Calu3 (cell line): ENCODE measurements at regions not wholly inside any gene's neighbourhood (a gene's known extent, or its start where the extent isn't known, plus 50 kb on each side); places are given as distances from the start of the nearest gene placed in this dataset.

Experiments used
- BruUV-seq: library from RNA; stranded (reverse); fragments of 400-500 nt; replicated peaks from 2 replicates; lab custom pipeline; 2021; lab: Mats Ljungman, UMichigan
- CTCF ChIA-PET: fragments of 300-600 bp; sonication (Branson Sonifier 250); formaldehyde crosslinking; loops from one replicate; lab custom pipeline; 2022; ENCODE audit warnings: antibody characterized with exemption; lab: Charles Lee
- DNase-seq: peaks from one replicate; pipeline ENCODE4 v3.0.0; 2022
- H3K27ac Mint-ChIP-seq: one replicate; pipeline ENCODE4 v1.8.0; 2022; ENCODE audit warnings: mixed read lengths; ENCODE audit not compliant: unreplicated experiment
- H3K27me3 Mint-ChIP-seq: one replicate; pipeline ENCODE4 v1.8.0; 2022; ENCODE audit warnings: mixed read lengths; ENCODE audit not compliant: unreplicated experiment
- H3K36me3 Mint-ChIP-seq: one replicate; pipeline ENCODE4 v1.8.0; 2022; ENCODE audit warnings: mild to moderate bottlenecking, moderate library complexity, mixed read lengths; ENCODE audit not compliant: insufficient read depth, unreplicated experiment
- H3K4me1 Mint-ChIP-seq: one replicate; pipeline ENCODE4 v1.8.0; 2022; ENCODE audit warnings: mild to moderate bottlenecking, low read depth, mixed read lengths; ENCODE audit not compliant: unreplicated experiment
- H3K4me3 Mint-ChIP-seq: one replicate; pipeline ENCODE4 v1.8.0; 2022; ENCODE audit warnings: mild to moderate bottlenecking, low read depth, moderate library complexity, mixed read lengths; ENCODE audit not compliant: unreplicated experiment
- H3K9me3 Mint-ChIP-seq: one replicate; pipeline ENCODE4 v1.8.0; 2022; ENCODE audit warnings: low read depth, mixed read lengths; ENCODE audit not compliant: unreplicated experiment
- intact Hi-C: fragments of 100-400 bp; cut with micrococcal nuclease; formaldehyde crosslinking; loops from one replicate; pipeline ENCODE4 v1.10.0; 2022; ENCODE audit not compliant: unreplicated experiment
- TF ChIP-seq, protein P1 (sequence below): fragments of 200-600 bp; IDR thresholded peaks from one replicate; pipeline ENCODE4 v1.8.0; 2022; ENCODE audit warnings: antibody characterized with exemption; ENCODE audit not compliant: unreplicated experiment

DNA sequence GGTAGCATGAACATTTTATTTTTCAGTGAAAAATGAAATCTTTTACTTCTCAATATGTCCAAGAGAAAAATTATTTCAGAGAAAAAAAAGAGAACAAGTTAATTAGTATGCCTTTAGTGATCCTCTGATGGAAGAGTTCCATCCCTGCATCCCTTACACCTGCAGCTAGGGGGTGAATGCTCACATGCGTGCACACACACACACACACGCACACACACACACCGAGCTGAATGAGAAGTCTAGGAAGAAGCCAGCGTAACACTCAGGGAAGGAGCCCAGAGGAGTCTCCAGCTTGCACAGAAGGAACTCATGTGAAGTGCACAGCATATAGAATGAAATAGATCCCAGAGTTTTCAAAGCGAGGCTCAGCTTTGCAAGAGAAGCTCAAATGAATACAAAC, 510.5 kb downstream of the IRS2 start:
- no peak overlapping the region for H3K27ac Mint-ChIP-seq
- H3K4me3 Mint-ChIP-seq: no peak overlapping the region
- H3K36me3 Mint-ChIP-seq: peaks cover 5% of the 10 kb centered on the region
- H3K4me1 Mint-ChIP-seq: no peaks in the 10 kb centered on the region
- H3K9me3 Mint-ChIP-seq: no peaks in the 10 kb centered on the region
- no peaks in the 10 kb centered on the region for H3K27me3 Mint-ChIP-seq
- CTCF ChIA-PET: no interaction called here
- TF ChIP-seq, protein P1, sequence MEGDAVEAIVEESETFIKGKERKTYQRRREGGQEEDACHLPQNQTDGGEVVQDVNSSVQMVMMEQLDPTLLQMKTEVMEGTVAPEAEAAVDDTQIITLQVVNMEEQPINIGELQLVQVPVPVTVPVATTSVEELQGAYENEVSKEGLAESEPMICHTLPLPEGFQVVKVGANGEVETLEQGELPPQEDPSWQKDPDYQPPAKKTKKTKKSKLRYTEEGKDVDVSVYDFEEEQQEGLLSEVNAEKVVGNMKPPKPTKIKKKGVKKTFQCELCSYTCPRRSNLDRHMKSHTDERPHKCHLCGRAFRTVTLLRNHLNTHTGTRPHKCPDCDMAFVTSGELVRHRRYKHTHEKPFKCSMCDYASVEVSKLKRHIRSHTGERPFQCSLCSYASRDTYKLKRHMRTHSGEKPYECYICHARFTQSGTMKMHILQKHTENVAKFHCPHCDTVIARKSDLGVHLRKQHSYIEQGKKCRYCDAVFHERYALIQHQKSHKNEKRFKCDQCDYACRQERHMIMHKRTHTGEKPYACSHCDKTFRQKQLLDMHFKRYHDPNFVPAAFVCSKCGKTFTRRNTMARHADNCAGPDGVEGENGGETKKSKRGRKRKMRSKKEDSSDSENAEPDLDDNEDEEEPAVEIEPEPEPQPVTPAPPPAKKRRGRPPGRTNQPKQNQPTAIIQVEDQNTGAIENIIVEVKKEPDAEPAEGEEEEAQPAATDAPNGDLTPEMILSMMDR: no peak
- no TSS peak for BruUV-seq
- DNase-seq: peak; percentile 13
- intact Hi-C loops: no loop called here

DNA sequence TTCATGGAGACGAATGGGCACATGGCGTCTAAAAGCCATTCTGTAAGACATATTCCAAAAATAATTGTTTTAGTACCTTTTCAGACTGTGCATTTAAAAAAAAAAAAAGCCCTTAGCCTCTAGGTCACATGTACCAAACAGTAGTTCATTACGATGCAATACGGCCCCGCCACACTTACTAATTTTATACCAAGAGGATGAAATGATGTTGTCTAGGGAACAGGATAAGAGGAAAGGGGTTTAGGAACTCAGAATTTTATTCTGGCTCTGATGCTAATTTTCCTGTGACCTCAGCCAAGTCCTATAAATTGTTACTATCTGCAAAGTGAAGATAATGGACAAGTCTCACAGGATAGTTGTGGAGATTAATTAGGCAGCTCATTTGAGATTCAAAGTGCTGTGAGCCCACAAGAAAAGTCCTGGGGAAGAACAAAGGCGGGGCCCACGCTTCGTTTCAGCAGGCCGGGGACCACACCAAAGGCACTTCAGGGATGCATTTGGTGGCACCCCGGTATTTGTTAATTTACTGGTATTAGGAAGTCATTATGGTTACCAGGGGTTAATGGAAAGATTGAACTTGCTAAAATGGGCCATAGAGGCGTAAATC, 511.1 kb downstream of the IRS2 start:
- Mint-ChIP-seq H3K4me3 (no peak overlapping the region), H3K9me3 (no peaks in the 10 kb centered on the region), H3K4me1 (peaks cover under 1% of the 10 kb centered on the region), H3K27ac (no peak overlapping the region), H3K36me3 (peaks cover 5% of the 10 kb centered on the region), H3K27me3 (no peaks in the 10 kb centered on the region)
- intact Hi-C loops: no loop called here
- TF ChIP-seq, protein P1: no peak
- DNase-seq: no peak
- no TSS peak for BruUV-seq
- CTCF ChIA-PET: no interaction called here

DNA sequence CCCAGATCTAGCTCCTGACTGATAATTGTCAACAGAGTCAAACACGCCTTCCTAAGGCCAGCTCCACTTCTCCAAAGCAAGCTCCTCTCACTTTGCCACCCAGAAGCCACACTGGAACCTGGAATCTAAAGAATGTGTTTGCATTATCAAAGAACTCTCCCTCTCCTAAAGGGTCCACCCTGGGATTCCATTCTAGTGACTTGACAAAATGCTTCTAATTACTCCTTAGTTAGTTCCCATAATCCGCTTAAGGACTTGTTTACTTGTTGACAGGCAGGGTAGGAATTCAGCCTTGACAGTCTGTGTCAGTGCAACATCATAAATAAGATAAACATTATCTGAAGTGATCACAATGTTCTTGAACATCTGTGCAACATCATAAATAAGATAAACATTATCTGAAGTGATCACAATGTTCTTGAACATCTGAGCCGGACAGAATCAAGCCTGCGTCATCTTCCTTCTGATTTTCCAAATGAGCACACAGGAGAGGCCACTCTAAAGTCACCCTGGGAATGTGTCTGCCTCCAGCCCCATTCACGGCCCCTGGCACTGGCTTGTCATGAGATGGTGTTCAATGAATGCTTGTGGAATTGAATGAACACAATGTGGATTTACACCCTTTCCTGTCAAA, 512.1 kb downstream of the IRS2 start:
- no peak overlapping the region for H3K4me3 Mint-ChIP-seq
- H3K36me3 Mint-ChIP-seq: peaks cover 5% of the 10 kb centered on the region
- no peak for DNase-seq
- CTCF ChIA-PET: interaction anchor here (0.5 kb wide), 1 partner anchor 39 kb away, joined by 4 read pairs; no protein-coding TSS in a partner anchor
- intact Hi-C loops: no loop called here
- no peak overlapping the region for H3K27ac Mint-ChIP-seq
- BruUV-seq: no TSS peak
- H3K9me3 Mint-ChIP-seq: no peaks in the 10 kb centered on the region
- peaks cover 10% of the 10 kb centered on the region for H3K4me1 Mint-ChIP-seq
- TF ChIP-seq, protein P1: no peak
- H3K27me3 Mint-ChIP-seq: no peaks in the 10 kb centered on the region

DNA sequence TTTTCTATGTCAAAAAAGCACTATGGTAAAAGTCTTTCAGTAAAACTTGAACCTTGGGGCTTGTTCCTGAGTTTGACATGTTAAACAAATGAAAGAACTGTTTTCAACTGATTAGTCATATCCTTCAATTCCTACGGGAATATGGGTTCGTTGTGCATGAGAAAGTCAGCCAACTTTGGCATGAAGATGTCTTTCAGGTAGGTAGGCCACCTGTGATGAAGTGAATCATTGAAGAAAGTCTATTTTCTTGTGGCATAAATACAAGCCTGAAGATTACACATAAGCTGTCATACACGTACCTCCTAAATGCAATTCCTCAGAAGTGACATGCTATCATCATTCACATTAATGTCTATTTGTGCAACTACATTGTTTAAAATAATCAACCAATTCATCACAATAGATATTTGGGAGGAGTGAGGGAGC, 513.0 kb downstream of the IRS2 start:
- H3K9me3 Mint-ChIP-seq: no peaks in the 10 kb centered on the region
- H3K27me3 Mint-ChIP-seq: no peaks in the 10 kb centered on the region
- H3K4me3 Mint-ChIP-seq: no peak overlapping the region
- CTCF ChIA-PET: interaction anchor here (0.5 kb wide), 1 partner anchor 38 kb away, joined by 4 read pairs; no protein-coding TSS in a partner anchor
- no peak for DNase-seq
- TF ChIP-seq, protein P1: no peak
- no TSS peak for BruUV-seq
- no peak overlapping the region for H3K27ac Mint-ChIP-seq
- peaks cover 5% of the 10 kb centered on the region for H3K36me3 Mint-ChIP-seq
- H3K4me1 Mint-ChIP-seq: peaks cover 20% of the 10 kb centered on the region
- intact Hi-C loops: no loop called here
